Loucy (cell line): ENCODE measurements at regions not wholly inside any gene's neighbourhood (a gene's known extent, or its start where the extent isn't known, plus 50 kb on each side); places are given as distances from the start of the nearest gene placed in this dataset.

Experiments used
- H2AFZ ChIP-seq: fragments of 200-600 bp; sonication (generic); 2 replicates; pipeline ENCODE4 v1.6.0; 2016; ENCODE audit warnings: antibody characterized with exemption, mild to moderate bottlenecking, low read length, moderate library complexity
- H3F3A ChIP-seq: fragments of 200-600 bp; 2 replicates; pipeline ENCODE4 v1.6.0; 2016; ENCODE audit warnings: antibody characterized with exemption, low read depth, mild to moderate bottlenecking
- H3K27me3 ChIP-seq: fragments of 200-600 bp; sonication (generic); 2 replicates; pipeline ENCODE4 v1.6.1; 2014; ENCODE audit warnings: low read length, mild to moderate bottlenecking; ENCODE audit not compliant: insufficient read depth, poor library complexity, severe bottlenecking
- H3K36me3 ChIP-seq: fragments of 200-600 bp; sonication (generic); 2 replicates; pipeline ENCODE4 v1.6.1; 2016; ENCODE audit warnings: low read length; ENCODE audit not compliant: insufficient read depth
- H3K4me1 ChIP-seq: fragments of 200-600 bp; sonication (generic); 2 replicates; pipeline ENCODE4 v1.5.1; 2014; ENCODE audit warnings: low read length, mild to moderate bottlenecking; ENCODE audit not compliant: insufficient read depth, poor library complexity, severe bottlenecking
- H3K4me2 ChIP-seq: fragments of 200-600 bp; sonication (generic); 2 replicates; pipeline ENCODE4 v1.6.0; 2014; ENCODE audit warnings: antibody characterized with exemption, low read length, low read depth, mild to moderate bottlenecking; ENCODE audit not compliant: poor library complexity, severe bottlenecking
- H3K4me3 ChIP-seq: fragments of 200-600 bp; sonication (generic); 2 replicates; pipeline ENCODE4 v1.5.1; 2014; ENCODE audit warnings: low read length, mild to moderate bottlenecking, mixed read lengths; ENCODE audit not compliant: poor library complexity, severe bottlenecking
- H3K79me2 ChIP-seq: fragments of 200-600 bp; sonication (generic); 2 replicates; pipeline ENCODE4 v1.6.1; 2014; ENCODE audit warnings: low read length; ENCODE audit not compliant: insufficient read depth
- H3K9ac ChIP-seq: fragments of 200-600 bp; sonication (generic); 2 replicates; pipeline ENCODE4 v1.6.0; 2014; ENCODE audit warnings: mild to moderate bottlenecking, low read depth, low read length, moderate library complexity; ENCODE audit not compliant: poor library complexity, severe bottlenecking
- H3K9me2 ChIP-seq: fragments of 200-600 bp; sonication (generic); replicated peaks from 2 replicates; pipeline ENCODE4 v1.6.1; 2016; ENCODE audit warnings: low read depth, low read length, mixed read lengths
- H3K9me3 ChIP-seq: fragments of 200-600 bp; sonication (generic); 2 replicates; pipeline ENCODE4 v1.6.1; 2014; ENCODE audit warnings: mild to moderate bottlenecking, antibody characterized with exemption, low read length, low read depth; ENCODE audit not compliant: insufficient read depth
- H4K20me1 ChIP-seq: fragments of 200-600 bp; sonication (generic); 2 replicates; pipeline ENCODE4 v1.6.0; 2014; ENCODE audit warnings: antibody characterized with exemption, low read length, mild to moderate bottlenecking; ENCODE audit not compliant: insufficient read depth, poor library complexity, severe bottlenecking
- CTCF ChIP-seq: fragments of 200-600 bp; sonication (generic); conservative IDR thresholded peaks from 2 replicates; pipeline ENCODE4 v1.5.1; 2014; ENCODE audit warnings: mild to moderate bottlenecking, antibody characterized with exemption, low read length
- EZH2phosphoT487 ChIP-seq: fragments of 200-600 bp; IDR thresholded peaks from 2 replicates; pipeline ENCODE4 v1.6.1; 2018; ENCODE audit warnings: antibody characterized with exemption, mild to moderate bottlenecking, moderate library complexity, borderline replicate concordance

DNA sequence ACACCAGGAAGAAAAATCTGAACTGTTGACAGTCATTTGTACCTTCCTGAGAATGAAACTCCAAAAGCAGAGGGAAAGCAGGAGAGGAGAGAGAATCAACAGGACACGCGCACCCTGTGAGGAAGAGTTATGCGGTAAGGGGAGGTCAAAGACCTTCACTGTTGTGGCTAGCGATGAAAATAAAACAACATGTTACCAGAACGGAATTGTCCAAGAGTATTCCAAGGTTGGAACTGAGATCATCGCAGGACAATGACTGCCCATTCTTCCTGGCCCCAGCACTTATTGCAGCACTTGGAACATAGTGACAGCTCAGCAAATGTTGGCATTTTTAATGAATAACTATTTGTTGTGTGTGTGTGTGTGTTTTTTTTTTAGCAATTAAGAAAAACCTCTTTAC, 176.0 kb upstream of the TSC22D1 start:
- Histone ChIP-seq H3K4me3 (no peak overlapping the region), H3K9me3 (no peaks in the 10 kb centered on the region), H2AFZ (no peak overlapping the region), H3F3A (no peaks in the 10 kb centered on the region), H3K36me3 (no peaks in the 10 kb centered on the region), H3K9me2 (no peaks in the 10 kb centered on the region), H3K9ac (no peak overlapping the region), H3K4me2 (no peak overlapping the region), H3K4me1 (no peaks in the 10 kb centered on the region), H3K79me2 (no peaks in the 10 kb centered on the region), H3K27me3 (no peaks in the 10 kb centered on the region), H4K20me1 (no peaks in the 10 kb centered on the region)
- TF ChIP-seq CTCF: no peak
- TF ChIP-seq EZH2phosphoT487: no peak

GRCh38 chr13:44750630-44751029, 174.5 kb upstream of the TSC22D1 start:
- Histone ChIP-seq H3K4me2 (no peak overlapping the region), H3K27me3 (no peaks in the 10 kb centered on the region), H3K36me3 (no peaks in the 10 kb centered on the region), H4K20me1 (no peaks in the 10 kb centered on the region), H3K9me3 (no peaks in the 10 kb centered on the region), H3K9me2 (no peaks in the 10 kb centered on the region), H3K79me2 (no peaks in the 10 kb centered on the region), H3F3A (no peaks in the 10 kb centered on the region), H3K4me3 (no peak overlapping the region), H3K4me1 (no peaks in the 10 kb centered on the region), H3K9ac (no peak overlapping the region), H2AFZ (no peak overlapping the region)
- TF ChIP-seq EZH2phosphoT487: no peak

GRCh38 chr13:44749906-44750305, 173.8 kb upstream of the TSC22D1 start:
- no peaks in the 10 kb centered on the region for H3F3A ChIP-seq
- no peaks in the 10 kb centered on the region for H3K36me3 ChIP-seq
- H4K20me1 ChIP-seq: no peaks in the 10 kb centered on the region
- H3K9me2 ChIP-seq: no peaks in the 10 kb centered on the region
- no peak overlapping the region for H2AFZ ChIP-seq
- no peak overlapping the region for H3K4me2 ChIP-seq
- H3K4me1 ChIP-seq: no peaks in the 10 kb centered on the region
- no peaks in the 10 kb centered on the region for H3K79me2 ChIP-seq
- no peaks in the 10 kb centered on the region for H3K9me3 ChIP-seq
- H3K27me3 ChIP-seq: no peaks in the 10 kb centered on the region
- TF ChIP-seq EZH2phosphoT487 (no peak), CTCF (no peak)
- no peak overlapping the region for H3K9ac ChIP-seq
- H3K4me3 ChIP-seq: no peak overlapping the region

- TF ChIP-seq CTCF: no peak
- no peak for TF ChIP-seq EZH2phosphoT487
- no peaks in the 10 kb centered on the region for H3K36me3 ChIP-seq
- H3F3A ChIP-seq: no peaks in the 10 kb centered on the region
- H3K79me2 ChIP-seq: no peaks in the 10 kb centered on the region
- H3K9ac ChIP-seq: no peak overlapping the region
- H3K4me1 ChIP-seq: no peaks in the 10 kb centered on the region
- H3K27me3 ChIP-seq: no peaks in the 10 kb centered on the region
- H3K4me3 ChIP-seq: no peak overlapping the region
- no peak overlapping the region for H3K4me2 ChIP-seq
- no peaks in the 10 kb centered on the region for H3K9me3 ChIP-seq
- no peak overlapping the region for H2AFZ ChIP-seq
- H3K9me2 ChIP-seq: no peaks in the 10 kb centered on the region
- no peaks in the 10 kb centered on the region for H4K20me1 ChIP-seq
Measured at GRCh38 chr13:44748439-44748838, 172.3 kb upstream of the TSC22D1 start.
